Erythroblast (primary cell): ENCODE measurements at regions not wholly inside any gene's neighbourhood (a gene's known extent, or its start where the extent isn't known, plus 50 kb on each side); places are given as distances from the start of the nearest gene placed in this dataset.
A peak's percentile ranks its signal among the peaks of the same experiment; 100 is the strongest.

ENCODE experiments used
- DNase-seq, 2 experiments: peaks; one replicate each; lab custom pipeline; 2025; lab: John Stamatoyannopoulos, UW
- GATA1 ChIP-seq: IDR thresholded peaks from 2 replicates; pipeline ENCODE4 v1.6.1; 2011; ENCODE audit warnings: low read depth, mild to moderate bottlenecking, control low read depth, low read length, moderate library complexity
- POLR2A ChIP-seq: IDR thresholded peaks from 2 replicates; pipeline ENCODE4 v1.6.1; 2011; ENCODE audit warnings: mild to moderate bottlenecking, low read length

DNA sequence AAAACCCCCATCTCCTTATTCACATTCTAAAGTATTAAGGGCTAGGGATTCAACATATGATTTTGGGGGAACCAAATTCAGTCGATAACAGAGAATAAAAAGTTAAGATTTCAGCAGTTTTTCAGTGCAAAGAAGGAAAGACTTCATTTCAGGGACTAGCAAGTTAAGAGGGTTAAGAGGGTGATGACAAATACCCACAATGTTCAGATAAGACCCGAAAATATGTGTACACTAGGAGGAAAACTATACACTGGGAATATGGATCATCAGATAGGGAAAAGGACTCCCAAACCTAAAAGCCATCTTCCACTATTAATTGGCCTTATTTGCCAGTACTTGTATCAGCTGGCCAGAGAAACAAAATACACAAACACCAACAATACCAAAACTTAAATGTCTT, 824.2 kb downstream of the SLC16A7 start:
- DNase-seq, result no peak
- TF ChIP-seq GATA1 (no peak), POLR2A (no peak)

DNA sequence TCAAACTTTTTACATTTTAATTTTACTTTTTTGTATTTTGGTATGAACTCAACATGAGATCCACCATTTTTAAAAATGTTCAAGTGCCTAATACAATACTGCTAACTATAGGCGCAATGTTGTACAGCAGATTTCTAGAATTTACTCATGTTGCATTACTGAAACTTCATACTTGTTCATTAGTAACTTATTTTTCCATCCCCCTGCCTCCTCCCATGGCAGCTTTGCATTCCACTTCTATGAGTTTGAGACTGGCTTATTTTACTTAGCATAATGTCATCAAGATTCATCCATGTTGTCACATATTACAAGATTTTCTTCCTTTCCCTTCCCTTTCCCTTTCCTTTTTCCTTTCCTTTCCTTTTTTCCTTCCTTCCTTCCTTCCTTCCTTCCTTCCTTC, 825.9 kb downstream of the SLC16A7 start:
- DNase-seq, result no peak
- no peak for TF ChIP-seq GATA1
- TF ChIP-seq POLR2A, result no peak

- TF ChIP-seq POLR2A, result no peak
- no peak for TF ChIP-seq GATA1
- DNase-seq, result no peak
Observed at GRCh38 chr12:60437297-60437696, 841.5 kb downstream of the SLC16A7 start.

- no peak for DNase-seq
- no peak for TF ChIP-seq POLR2A
- no peak for TF ChIP-seq GATA1
Observed at GRCh38 chr12:60441577-60441976, 845.7 kb downstream of the SLC16A7 start.

DNA sequence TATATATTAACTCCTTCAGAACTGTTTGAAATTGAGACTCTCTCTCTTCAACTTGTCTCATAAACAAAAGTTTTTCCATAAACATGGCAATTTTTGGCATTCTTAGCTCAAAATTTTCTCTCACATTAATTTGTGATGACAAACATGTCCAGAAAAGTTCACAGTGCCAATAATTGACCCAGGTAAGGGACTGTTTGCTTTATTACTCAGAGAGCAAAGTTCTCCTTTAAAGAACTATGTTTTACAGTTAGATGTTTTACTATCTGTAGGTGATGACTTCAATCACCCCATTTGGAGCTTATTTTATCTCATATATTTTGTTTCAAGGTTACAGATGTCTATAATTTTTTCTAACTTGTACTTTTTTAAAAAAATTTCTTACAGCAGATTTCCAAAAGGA, 855.6 kb downstream of the SLC16A7 start:
- TF ChIP-seq GATA1, result no peak
- no peak for DNase-seq

GRCh38 chr12:60465060-60465459, 869.2 kb downstream of the SLC16A7 start:
- DNase-seq, result no peak
- TF ChIP-seq POLR2A (no peak), GATA1 (no peak)

- no peak for DNase-seq
- TF ChIP-seq POLR2A (no peak), GATA1 (no peak)
Observed at GRCh38 chr12:60468546-60468945, 872.7 kb downstream of the SLC16A7 start.

- no peak for DNase-seq
- TF ChIP-seq GATA1 (no peak), POLR2A (no peak)
Observed at GRCh38 chr12:60475825-60476224, 880.0 kb downstream of the SLC16A7 start.

DNA sequence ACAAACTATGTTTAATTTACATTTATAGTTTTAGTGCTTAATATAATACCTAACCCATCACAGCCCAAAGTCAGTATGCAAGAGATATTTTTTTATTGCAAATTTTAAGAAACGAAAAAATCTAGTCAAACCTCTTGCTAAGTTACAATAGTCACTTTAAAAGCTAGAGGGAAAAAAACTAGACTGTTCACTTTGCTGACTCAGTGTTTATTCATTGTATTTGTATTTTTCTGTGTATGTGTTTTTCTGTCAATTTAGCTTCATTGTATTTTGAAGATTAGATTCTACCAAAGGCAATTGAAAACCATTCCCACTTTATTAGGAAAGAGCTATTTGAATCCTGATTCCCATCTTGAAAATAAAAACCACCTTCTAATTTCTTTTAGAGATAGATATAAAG, 891.5 kb downstream of the SLC16A7 start:
- TF ChIP-seq POLR2A (no peak), GATA1 (no peak)

GRCh38 chr12:60489071-60489470, 893.2 kb downstream of the SLC16A7 start:
- no peak for DNase-seq
- TF ChIP-seq GATA1 (no peak), POLR2A (no peak)

More for the DNA sequence above, 891.5 kb downstream of the SLC16A7 start:
- no peak for DNase-seq

DNA sequence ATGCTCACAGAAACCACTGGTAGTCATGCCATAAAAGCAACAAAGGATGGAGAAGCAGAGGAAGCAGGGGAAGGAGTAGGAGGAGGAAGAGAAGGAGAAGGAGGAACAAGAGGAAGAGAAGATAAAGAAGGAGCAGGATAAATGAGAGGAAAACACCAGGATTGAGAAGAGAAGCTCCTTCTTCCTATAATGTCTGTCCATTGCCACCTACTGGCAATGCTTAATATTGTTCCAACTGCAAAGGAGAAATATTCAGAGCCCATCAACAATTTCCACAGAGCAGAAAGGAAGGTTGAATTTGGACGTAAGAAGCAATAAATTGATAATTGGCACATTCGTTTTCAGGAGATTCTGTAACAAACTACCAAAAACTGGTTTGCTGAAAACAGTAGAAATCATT, 898.4 kb downstream of the SLC16A7 start:
- TF ChIP-seq GATA1 (no peak), POLR2A (no peak)
- DNase-seq, result peak; percentile 18 to 42

DNA sequence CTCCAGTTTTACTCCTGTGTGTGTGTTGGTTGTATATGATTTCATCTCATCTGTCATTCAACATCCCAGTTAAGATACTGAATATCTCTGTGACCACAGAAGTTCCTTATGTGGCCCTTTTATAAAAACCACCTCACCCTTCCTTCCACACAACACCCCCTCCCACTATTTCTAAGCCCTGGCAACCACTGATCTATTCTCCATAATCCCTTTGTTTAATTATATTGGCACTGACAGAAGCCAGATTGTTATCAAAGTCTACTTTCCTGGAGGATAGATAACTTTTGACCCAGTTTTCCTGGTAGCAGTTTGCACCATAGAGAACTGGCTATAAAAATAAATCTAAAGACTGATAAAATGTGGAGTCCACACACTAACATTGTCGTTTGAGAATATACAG, 902.8 kb downstream of the SLC16A7 start:
- TF ChIP-seq GATA1, result no peak
- no peak for TF ChIP-seq POLR2A
- no peak for DNase-seq

- TF ChIP-seq GATA1 (no peak), POLR2A (no peak)
- DNase-seq, result peak; percentile 1 to 2
Observed at GRCh38 chr12:60501124-60501729, 905.4 kb downstream of the SLC16A7 start.

DNA sequence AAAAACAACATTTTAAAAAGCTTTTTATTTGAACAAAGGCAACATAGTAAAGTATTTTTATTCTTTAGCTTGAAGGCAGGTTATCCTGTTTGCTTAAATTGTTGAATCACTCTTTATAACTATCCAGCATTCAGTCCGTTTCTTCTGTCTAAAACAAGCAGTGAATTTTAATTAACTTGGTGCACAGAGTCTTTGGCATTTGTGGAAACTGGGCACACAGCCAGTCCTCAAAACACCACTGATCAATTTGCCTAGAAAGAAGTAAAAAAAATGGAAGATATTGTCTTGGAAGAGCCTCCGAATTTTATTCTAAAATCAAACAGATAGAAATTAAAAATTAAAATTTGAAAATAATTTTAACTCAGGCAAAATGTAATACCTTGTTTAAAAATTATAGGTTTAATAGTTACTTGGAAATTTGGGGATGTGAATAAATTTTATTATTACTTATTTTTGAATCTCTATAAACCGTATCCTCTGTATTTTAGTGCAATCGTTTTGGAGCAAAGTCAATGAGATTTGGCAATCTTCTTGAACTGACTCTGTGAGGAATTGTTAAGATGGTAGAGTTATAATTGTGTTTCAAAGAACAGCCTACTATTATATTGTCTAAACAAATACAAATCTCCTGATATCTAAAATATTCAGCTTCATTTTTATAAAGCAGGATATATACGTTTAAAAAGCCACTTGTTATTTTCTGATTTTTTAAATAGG, 927.0 kb downstream of the SLC16A7 start:
- no peak for TF ChIP-seq GATA1
- DNase-seq, result no peak

DNA sequence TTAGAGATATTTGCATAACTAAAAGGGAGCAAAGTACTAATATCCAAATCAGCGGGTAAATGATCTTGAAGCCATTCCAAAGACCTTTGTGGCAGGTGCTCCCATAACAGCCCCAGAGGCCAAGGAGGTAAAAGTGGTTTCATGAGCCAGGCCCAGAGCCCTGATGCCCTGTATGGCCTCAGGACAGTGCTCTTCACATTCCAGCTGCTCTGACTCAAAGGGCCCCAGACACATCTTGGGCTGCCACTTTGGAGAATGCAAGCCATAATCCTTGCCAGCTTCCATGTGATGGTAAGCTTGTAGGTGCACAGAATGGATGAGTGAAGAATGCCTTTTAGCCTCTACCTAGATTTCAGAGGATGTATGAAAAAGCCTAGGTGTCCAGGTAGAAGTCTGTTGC, 933.4 kb downstream of the SLC16A7 start:
- DNase-seq, result no peak
- no peak for TF ChIP-seq POLR2A
- no peak for TF ChIP-seq GATA1

GRCh38 chr12:60529723-60530122, 933.9 kb downstream of the SLC16A7 start:
- no peak for DNase-seq
- TF ChIP-seq POLR2A (no peak), GATA1 (no peak)

DNA sequence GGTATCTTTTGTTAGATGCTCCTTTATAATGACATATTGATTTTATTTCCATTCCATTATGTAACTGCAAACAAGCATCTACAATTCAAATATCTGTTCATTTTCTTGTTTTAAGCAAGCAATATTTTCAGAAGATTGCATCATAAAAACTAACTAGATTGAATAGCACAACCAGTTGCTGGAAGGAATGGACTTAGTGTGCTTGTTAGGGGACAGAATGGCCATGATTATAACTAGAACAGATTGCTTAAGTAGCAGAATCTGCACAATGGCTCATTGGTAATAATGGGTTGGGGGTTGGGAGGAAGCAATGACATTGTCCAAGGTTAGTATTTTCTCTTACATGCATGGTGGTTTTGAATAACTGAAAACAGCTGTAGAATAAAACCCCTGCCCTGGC, 939.5 kb downstream of the SLC16A7 start:
- no peak for DNase-seq
- TF ChIP-seq GATA1 (no peak), POLR2A (no peak)
